Smooth muscle cell (in vitro differentiated cells): ENCODE measurements at regions not wholly inside any gene's neighbourhood (a gene's known extent, or its start where the extent isn't known, plus 50 kb on each side); places are given as distances from the start of the nearest gene placed in this dataset.

ENCODE experiments used
- DNase-seq: peaks from one replicate; lab custom pipeline; 2025; ENCODE audit not compliant: unreplicated experiment; lab: John Stamatoyannopoulos, UW
- H2AFZ ChIP-seq: fragments of 200-600 bp; sonication (generic); 2 replicates; pipeline ENCODE4 v1.6.0; 2016; ENCODE audit warnings: antibody characterized with exemption, low read depth, mild to moderate bottlenecking
- H3F3A ChIP-seq: fragments of 200-600 bp; sonication (generic); 2 replicates; pipeline ENCODE4 v1.6.0; 2017; ENCODE audit warnings: antibody characterized with exemption, low read depth
- H3K27ac ChIP-seq: fragments of 200-600 bp; sonication (generic); 2 replicates; pipeline ENCODE4 v1.5.1; 2016; ENCODE audit warnings: low read depth, mild to moderate bottlenecking
- H3K27me3 ChIP-seq: fragments of 200-600 bp; sonication (generic); 2 replicates; pipeline ENCODE4 v1.6.1; 2016; ENCODE audit warnings: low read depth, mild to moderate bottlenecking
- H3K36me3 ChIP-seq: fragments of 200-600 bp; sonication (generic); 2 replicates; pipeline ENCODE4 v1.5.1; 2016; ENCODE audit warnings: low read depth
- H3K4me1 ChIP-seq: fragments of 200-600 bp; sonication (generic); 2 replicates; pipeline ENCODE4 v1.5.1; 2016; ENCODE audit warnings: low read depth
- H3K4me2 ChIP-seq: fragments of 200-600 bp; sonication (generic); 2 replicates; pipeline ENCODE4 v1.6.0; 2016; ENCODE audit warnings: mild to moderate bottlenecking
- H3K4me3 ChIP-seq: fragments of 200-600 bp; sonication (generic); 2 replicates; pipeline ENCODE4 v1.5.1; 2016; ENCODE audit warnings: mild to moderate bottlenecking
- H3K79me2 ChIP-seq: fragments of 200-600 bp; sonication (generic); 2 replicates; pipeline ENCODE4 v1.6.0; 2016; ENCODE audit warnings: low read depth, mild to moderate bottlenecking
- H3K9ac ChIP-seq: fragments of 200-600 bp; sonication (generic); 2 replicates; pipeline ENCODE4 v1.6.0; 2016; ENCODE audit warnings: low read depth
- H3K9me3 ChIP-seq: fragments of 200-600 bp; sonication (generic); replicated peaks from 2 replicates; pipeline ENCODE4 v1.5.1; 2016; ENCODE audit warnings: low read depth
- H4K20me1 ChIP-seq: fragments of 200-600 bp; sonication (generic); 2 replicates; pipeline ENCODE4 v1.6.0; 2016; ENCODE audit warnings: low read depth
- WGBS: methylation state at CpG from one replicate; pipeline ENCODE4 v1.1.7; 2016; ENCODE audit warnings: low lambda C conversion rate; 5-methylcytosine and 5-hydroxymethylcytosine counted together
- TF ChIP-seq, protein P1 (sequence below): fragments of 200-600 bp; sonication (generic); IDR thresholded peaks from 2 replicates; pipeline ENCODE4 v1.5.1; 2017; ENCODE audit warnings: borderline replicate concordance, mild to moderate bottlenecking, antibody characterized with exemption; ENCODE audit not compliant: insufficient read depth, poor library complexity, severe bottlenecking

GRCh38 chr6:137339929-137340559 lies 120.9 kb upstream of the IFNGR1 start:
- no peak overlapping the region for H2AFZ ChIP-seq
- no peaks in the 10 kb centered on the region for H3K36me3 ChIP-seq
- H3K4me2 ChIP-seq = no peak overlapping the region
- H3K27me3 ChIP-seq = peaks cover 8% of the 10 kb centered on the region
- DNase-seq = no peak
- H3K9me3 ChIP-seq = no peaks in the 10 kb centered on the region
- no peaks in the 10 kb centered on the region for H3K79me2 ChIP-seq
- no peaks in the 10 kb centered on the region for H4K20me1 ChIP-seq
- H3F3A ChIP-seq = no peaks in the 10 kb centered on the region
- WGBS = 56% methylated on average over 5 of the region's 5 CpGs
- no peak overlapping the region for H3K9ac ChIP-seq
- H3K27ac ChIP-seq = no peak overlapping the region
- TF ChIP-seq, protein P1, sequence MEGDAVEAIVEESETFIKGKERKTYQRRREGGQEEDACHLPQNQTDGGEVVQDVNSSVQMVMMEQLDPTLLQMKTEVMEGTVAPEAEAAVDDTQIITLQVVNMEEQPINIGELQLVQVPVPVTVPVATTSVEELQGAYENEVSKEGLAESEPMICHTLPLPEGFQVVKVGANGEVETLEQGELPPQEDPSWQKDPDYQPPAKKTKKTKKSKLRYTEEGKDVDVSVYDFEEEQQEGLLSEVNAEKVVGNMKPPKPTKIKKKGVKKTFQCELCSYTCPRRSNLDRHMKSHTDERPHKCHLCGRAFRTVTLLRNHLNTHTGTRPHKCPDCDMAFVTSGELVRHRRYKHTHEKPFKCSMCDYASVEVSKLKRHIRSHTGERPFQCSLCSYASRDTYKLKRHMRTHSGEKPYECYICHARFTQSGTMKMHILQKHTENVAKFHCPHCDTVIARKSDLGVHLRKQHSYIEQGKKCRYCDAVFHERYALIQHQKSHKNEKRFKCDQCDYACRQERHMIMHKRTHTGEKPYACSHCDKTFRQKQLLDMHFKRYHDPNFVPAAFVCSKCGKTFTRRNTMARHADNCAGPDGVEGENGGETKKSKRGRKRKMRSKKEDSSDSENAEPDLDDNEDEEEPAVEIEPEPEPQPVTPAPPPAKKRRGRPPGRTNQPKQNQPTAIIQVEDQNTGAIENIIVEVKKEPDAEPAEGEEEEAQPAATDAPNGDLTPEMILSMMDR = no peak
- peaks cover 19% of the 10 kb centered on the region for H3K4me1 ChIP-seq
- H3K4me3 ChIP-seq = no peak overlapping the region

DNA sequence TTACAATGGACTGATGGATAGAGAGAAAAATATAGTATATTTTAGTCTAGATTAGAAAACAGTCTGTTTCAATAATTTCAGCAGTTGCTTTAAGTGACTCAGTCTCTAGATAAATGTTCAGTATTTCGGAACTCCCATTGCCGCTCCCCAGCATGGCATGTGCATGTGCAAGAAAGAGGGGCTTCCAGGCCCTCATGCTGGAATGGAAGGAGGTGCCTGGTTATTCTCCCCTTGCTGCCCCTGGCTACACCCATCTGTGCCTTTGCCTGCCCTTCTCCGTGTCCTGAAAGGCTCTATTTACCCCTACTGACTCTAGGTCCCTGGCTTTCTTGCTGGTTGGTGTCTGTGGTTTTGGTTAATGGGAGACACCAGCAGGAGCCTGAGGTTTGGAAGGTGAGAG lies 115.7 kb upstream of the IFNGR1 start:
- no peak overlapping the region for H3K4me3 ChIP-seq
- no peak overlapping the region for H2AFZ ChIP-seq
- H3K36me3 ChIP-seq = no peaks in the 10 kb centered on the region
- H3K4me2 ChIP-seq = no peak overlapping the region
- H4K20me1 ChIP-seq = no peaks in the 10 kb centered on the region
- peaks cover 5% of the 10 kb centered on the region for H3K4me1 ChIP-seq
- 92% methylated on average over 3 of the region's 3 CpGs for WGBS
- no peaks in the 10 kb centered on the region for H3K27me3 ChIP-seq
- no peaks in the 10 kb centered on the region for H3K79me2 ChIP-seq
- H3F3A ChIP-seq = no peaks in the 10 kb centered on the region
- TF ChIP-seq, protein P1 = no peak
- no peaks in the 10 kb centered on the region for H3K9me3 ChIP-seq
- H3K27ac ChIP-seq = no peak overlapping the region
- no peak for DNase-seq
- H3K9ac ChIP-seq = no peak overlapping the region

DNA sequence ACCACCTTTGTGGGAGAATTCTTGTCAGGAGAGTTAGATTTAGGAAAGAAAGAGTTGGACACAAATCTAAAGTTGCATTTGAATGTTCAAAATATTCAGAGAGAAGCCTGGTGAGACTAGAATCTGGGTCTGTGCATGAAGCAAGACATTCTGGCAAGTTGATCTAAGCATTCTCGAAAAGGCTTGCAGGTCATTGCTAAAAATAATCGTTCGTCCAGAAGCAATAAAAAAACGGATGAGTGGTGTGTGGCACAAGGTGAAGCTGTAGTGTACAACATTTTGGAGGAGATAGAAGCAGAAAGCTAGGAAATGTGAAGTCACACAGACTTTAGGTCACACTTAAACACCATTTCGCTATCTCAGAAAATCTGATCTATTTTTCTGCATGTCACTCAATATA lies 114.9 kb upstream of the IFNGR1 start:
- H3K4me3 ChIP-seq = no peak overlapping the region
- H3K4me1 ChIP-seq = no peaks in the 10 kb centered on the region
- H3K4me2 ChIP-seq = no peak overlapping the region
- H3K27me3 ChIP-seq = no peaks in the 10 kb centered on the region
- H3K79me2 ChIP-seq = no peaks in the 10 kb centered on the region
- H3K9ac ChIP-seq = no peak overlapping the region
- TF ChIP-seq, protein P1 = no peak
- no peak overlapping the region for H3K27ac ChIP-seq
- H3F3A ChIP-seq = no peaks in the 10 kb centered on the region
- 96% methylated on average over 5 of the region's 5 CpGs for WGBS
- no peaks in the 10 kb centered on the region for H4K20me1 ChIP-seq
- no peaks in the 10 kb centered on the region for H3K9me3 ChIP-seq
- no peak overlapping the region for H2AFZ ChIP-seq
- H3K36me3 ChIP-seq = no peaks in the 10 kb centered on the region
- no peak for DNase-seq

- Histone ChIP-seq H3K27me3 (no peaks in the 10 kb centered on the region), H3K4me3 (no peak overlapping the region), H3K4me2 (peak overlapping the region; percentile 40), H3K27ac (no peak overlapping the region), H2AFZ (no peak overlapping the region), H3K79me2 (no peaks in the 10 kb centered on the region), H3F3A (no peaks in the 10 kb centered on the region), H4K20me1 (no peaks in the 10 kb centered on the region), H3K4me1 (no peaks in the 10 kb centered on the region), H3K36me3 (no peaks in the 10 kb centered on the region), H3K9ac (no peak overlapping the region), H3K9me3 (no peaks in the 10 kb centered on the region)
- DNase-seq = no peak
- 41% methylated on average over 8 of the region's 8 CpGs for WGBS
- TF ChIP-seq, protein P1 = no peak
These were observed 113.6 kb upstream of the IFNGR1 start for GRCh38 chr6:137332637-137333280.
